ENCODE measurements at regions not wholly inside any gene's neighbourhood (a gene's known extent, or its start where the extent isn't known, plus 50 kb on each side); places are given as distances from the start of the nearest gene placed in this dataset.
"Not testable (repeated sequence)": the region's sequence is repeated elsewhere in the genome, so short reads cannot be mapped to it uniquely, and the experiment has no call there.

DNA sequence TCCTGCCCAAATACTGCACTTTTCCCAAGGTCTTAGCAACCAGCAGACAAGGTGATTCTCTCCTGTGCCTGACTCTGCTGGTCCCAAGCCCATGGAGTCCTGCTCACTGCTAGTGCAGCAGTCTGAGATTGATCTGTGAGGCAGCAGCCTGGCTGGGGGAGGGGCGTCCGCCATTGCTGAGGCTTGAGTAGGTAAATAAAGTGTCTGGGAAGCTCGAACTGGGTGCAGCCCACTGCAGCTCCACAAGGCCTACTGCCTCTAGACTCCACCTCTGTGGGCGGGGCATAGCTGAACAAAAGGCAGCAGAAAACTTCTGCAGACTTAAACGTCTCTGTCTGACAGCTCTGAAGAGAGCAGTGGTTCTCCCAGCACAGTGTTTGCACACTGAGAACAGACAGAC lies 258.7 kb downstream of the ABCC12 start:
- H3K9me3 ChIP-seq (ENCODE audit: control insufficient read depth in 1 of 2, low read length in 2 of 2); H3K9ac ChIP-seq (ENCODE audit: low read depth in 1 of 2, low read length in 2 of 2); H3K27me3 ChIP-seq (ENCODE audit: control insufficient read depth in 1 of 2, insufficient read depth in 2 of 2, low read length in 2 of 2); H3K27ac ChIP-seq (ENCODE audit: low read depth, low read length); H3K4me1 ChIP-seq (ENCODE audit: control insufficient read depth in 1 of 2, insufficient read depth in 2 of 2, low read length in 2 of 2); H3K36me3 ChIP-seq (ENCODE audit: control insufficient read depth in 1 of 2, insufficient read depth in 2 of 2, low read length in 2 of 2); H3K4me3 ChIP-seq (ENCODE audit: low read depth in 1 of 2, low read length in 2 of 2): not testable (repeated sequence)

DNA sequence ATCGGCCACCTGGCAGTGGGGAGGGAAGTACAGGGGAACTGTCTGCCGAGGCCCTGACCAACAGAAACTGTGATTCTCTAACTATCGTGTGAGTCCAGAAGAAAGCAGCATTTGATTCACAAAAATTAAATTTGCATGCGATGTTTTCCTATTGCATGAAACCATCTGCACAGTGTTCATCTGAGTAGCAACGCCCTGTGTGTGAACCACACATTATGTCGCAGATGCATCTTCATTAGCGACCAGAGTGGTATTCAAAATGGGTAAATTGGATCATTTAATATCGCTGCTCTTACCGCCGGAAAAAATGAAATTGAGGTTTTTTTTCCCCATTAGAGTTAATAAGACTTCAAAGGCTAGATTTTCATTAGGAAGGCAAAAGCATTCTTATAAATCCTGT lies 260.6 kb downstream of the ABCC12 start:
- Histone ChIP-seq H3K36me3 (ENCODE audit: control insufficient read depth in 1 of 2, insufficient read depth in 2 of 2, low read length in 2 of 2) (no peaks in the 10 kb centered on the region), H3K9ac (ENCODE audit: low read depth in 1 of 2, low read length in 2 of 2) (no peak overlapping the region), H3K9me3 (ENCODE audit: control insufficient read depth in 1 of 2, low read length in 2 of 2) (no peaks in the 10 kb centered on the region), H3K27ac (ENCODE audit: low read depth, low read length) (no peak overlapping the region), H3K27me3 (ENCODE audit: control insufficient read depth in 1 of 2, insufficient read depth in 2 of 2, low read length in 2 of 2) (no peaks in the 10 kb centered on the region), H3K4me1 (ENCODE audit: control insufficient read depth in 1 of 2, insufficient read depth in 2 of 2, low read length in 2 of 2) (no peaks in the 10 kb centered on the region), H3K4me3 (ENCODE audit: low read depth in 1 of 2, low read length in 2 of 2) (no peak overlapping the region)

DNA sequence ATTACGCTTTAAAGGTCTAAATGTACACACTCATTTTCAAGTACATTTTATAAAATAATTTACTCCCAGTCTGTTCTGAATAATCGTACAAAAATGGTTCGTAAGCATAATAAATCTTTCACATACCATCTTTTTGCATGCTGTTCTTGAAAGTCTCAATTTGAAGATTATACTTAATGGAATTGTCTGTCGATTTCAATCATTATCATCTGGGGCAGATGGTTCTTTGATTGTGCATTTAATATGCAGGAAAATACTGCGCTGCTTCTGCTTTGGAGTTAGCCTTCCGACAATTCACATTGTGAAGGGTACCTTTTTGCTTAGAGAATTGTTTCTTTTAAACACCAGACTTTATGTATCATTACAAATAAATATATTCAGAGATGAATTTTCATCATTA lies 262.8 kb downstream of the ABCC12 start:
- H3K4me3 ChIP-seq (ENCODE audit: low read depth in 1 of 2, low read length in 2 of 2), result no peak overlapping the region
- H3K9ac ChIP-seq (ENCODE audit: low read depth in 1 of 2, low read length in 2 of 2), result no peak overlapping the region
- no peaks in the 10 kb centered on the region for H3K36me3 ChIP-seq (ENCODE audit: control insufficient read depth in 1 of 2, insufficient read depth in 2 of 2, low read length in 2 of 2)
- no peaks in the 10 kb centered on the region for H3K27me3 ChIP-seq (ENCODE audit: control insufficient read depth in 1 of 2, insufficient read depth in 2 of 2, low read length in 2 of 2)
- H3K4me1 ChIP-seq (ENCODE audit: control insufficient read depth in 1 of 2, insufficient read depth in 2 of 2, low read length in 2 of 2), result no peaks in the 10 kb centered on the region
- no peak overlapping the region for H3K27ac ChIP-seq (ENCODE audit: low read depth, low read length)
- H3K9me3 ChIP-seq (ENCODE audit: control insufficient read depth in 1 of 2, low read length in 2 of 2), result no peaks in the 10 kb centered on the region

DNA sequence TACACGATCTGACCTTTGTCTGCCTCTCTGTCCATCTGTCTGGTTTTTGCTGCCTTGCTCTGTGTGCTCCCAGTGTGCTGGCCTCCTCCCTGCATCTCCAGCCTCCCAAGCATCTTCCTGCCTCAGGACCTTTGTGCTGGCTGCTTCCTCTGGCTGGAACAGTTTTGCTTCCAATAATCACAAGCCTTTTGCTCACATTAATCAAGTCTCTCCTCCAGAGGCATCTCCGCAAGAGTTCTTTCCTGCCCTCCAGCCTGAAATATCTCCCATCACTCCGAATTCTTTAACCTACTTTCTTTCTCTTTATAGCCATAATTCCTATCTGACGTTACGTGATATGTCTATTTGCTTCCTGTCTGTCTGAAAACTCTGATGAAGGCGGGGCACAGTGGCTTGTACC lies 267.1 kb downstream of the ABCC12 start:
- Histone ChIP-seq H3K27me3 (ENCODE audit: control insufficient read depth in 1 of 2, insufficient read depth in 2 of 2, low read length in 2 of 2) (no peaks in the 10 kb centered on the region), H3K9ac (ENCODE audit: low read depth in 1 of 2, low read length in 2 of 2) (no peak overlapping the region), H3K4me3 (ENCODE audit: low read depth in 1 of 2, low read length in 2 of 2) (no peak overlapping the region), H3K36me3 (ENCODE audit: control insufficient read depth in 1 of 2, insufficient read depth in 2 of 2, low read length in 2 of 2) (no peaks in the 10 kb centered on the region), H3K9me3 (ENCODE audit: control insufficient read depth in 1 of 2, low read length in 2 of 2) (no peaks in the 10 kb centered on the region), H3K27ac (ENCODE audit: low read depth, low read length) (no peak overlapping the region), H3K4me1 (ENCODE audit: control insufficient read depth in 1 of 2, insufficient read depth in 2 of 2, low read length in 2 of 2) (no peaks in the 10 kb centered on the region)

DNA sequence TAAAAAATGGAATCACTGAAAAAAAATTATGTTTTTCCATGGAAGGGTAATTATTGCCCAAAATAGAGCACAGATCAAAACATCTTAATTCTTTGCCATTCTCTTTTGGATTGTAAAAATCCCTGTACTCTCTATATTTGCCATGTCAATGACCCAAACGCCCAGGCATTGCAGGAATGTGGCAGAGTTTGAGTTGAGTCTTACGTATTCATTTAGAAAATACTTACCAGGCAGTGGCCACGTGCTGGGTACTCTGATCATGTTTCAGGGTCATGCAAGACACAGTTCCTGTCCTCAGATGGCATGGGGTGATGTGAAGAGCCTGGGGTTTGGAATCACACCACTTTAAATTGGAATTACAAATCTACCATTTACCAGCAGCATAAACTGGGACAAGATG lies 267.7 kb downstream of the ABCC12 start:
- H3K9me3 ChIP-seq (ENCODE audit: control insufficient read depth in 1 of 2, low read length in 2 of 2), result no peaks in the 10 kb centered on the region

DNA sequence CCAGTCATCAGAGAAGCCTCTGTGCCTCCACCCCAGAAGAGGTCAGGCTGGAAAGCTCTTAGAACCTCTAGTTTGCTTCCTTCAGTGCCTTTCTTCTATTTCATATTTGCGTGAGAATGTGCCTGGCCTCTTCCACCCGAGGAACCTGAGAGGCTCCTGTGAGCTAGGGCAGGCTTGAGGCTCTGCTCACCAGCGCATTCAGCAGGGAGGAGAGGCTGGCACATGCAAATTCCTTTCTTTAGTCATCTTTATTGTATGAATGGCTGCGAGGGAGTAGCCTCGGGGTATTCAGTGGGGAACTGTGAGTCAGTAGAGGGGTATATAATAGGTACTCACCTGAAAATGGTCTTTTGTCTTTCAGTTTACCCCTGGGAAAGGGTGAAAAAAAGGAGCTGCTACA lies 268.3 kb downstream of the ABCC12 start:
- no peaks in the 10 kb centered on the region for H3K4me1 ChIP-seq (ENCODE audit: control insufficient read depth in 1 of 2, insufficient read depth in 2 of 2, low read length in 2 of 2)
- no peaks in the 10 kb centered on the region for H3K36me3 ChIP-seq (ENCODE audit: control insufficient read depth in 1 of 2, insufficient read depth in 2 of 2, low read length in 2 of 2)
- H3K9me3 ChIP-seq (ENCODE audit: control insufficient read depth in 1 of 2, low read length in 2 of 2), result no peaks in the 10 kb centered on the region
- H3K27ac ChIP-seq (ENCODE audit: low read depth, low read length), result no peak overlapping the region
- H3K4me3 ChIP-seq (ENCODE audit: low read depth in 1 of 2, low read length in 2 of 2), result no peak overlapping the region
- H3K27me3 ChIP-seq (ENCODE audit: control insufficient read depth in 1 of 2, insufficient read depth in 2 of 2, low read length in 2 of 2), result no peaks in the 10 kb centered on the region
- no peak overlapping the region for H3K9ac ChIP-seq (ENCODE audit: low read depth in 1 of 2, low read length in 2 of 2)

More for the DNA sequence above, 267.7 kb downstream of the ABCC12 start:
- no peak overlapping the region for H3K9ac ChIP-seq (ENCODE audit: low read depth in 1 of 2, low read length in 2 of 2)
- no peaks in the 10 kb centered on the region for H3K4me1 ChIP-seq (ENCODE audit: control insufficient read depth in 1 of 2, insufficient read depth in 2 of 2, low read length in 2 of 2)
- H3K4me3 ChIP-seq (ENCODE audit: low read depth in 1 of 2, low read length in 2 of 2), result no peak overlapping the region
- H3K36me3 ChIP-seq (ENCODE audit: control insufficient read depth in 1 of 2, insufficient read depth in 2 of 2, low read length in 2 of 2), result no peaks in the 10 kb centered on the region
- no peaks in the 10 kb centered on the region for H3K27me3 ChIP-seq (ENCODE audit: control insufficient read depth in 1 of 2, insufficient read depth in 2 of 2, low read length in 2 of 2)
- H3K27ac ChIP-seq (ENCODE audit: low read depth, low read length), result no peak overlapping the region

DNA sequence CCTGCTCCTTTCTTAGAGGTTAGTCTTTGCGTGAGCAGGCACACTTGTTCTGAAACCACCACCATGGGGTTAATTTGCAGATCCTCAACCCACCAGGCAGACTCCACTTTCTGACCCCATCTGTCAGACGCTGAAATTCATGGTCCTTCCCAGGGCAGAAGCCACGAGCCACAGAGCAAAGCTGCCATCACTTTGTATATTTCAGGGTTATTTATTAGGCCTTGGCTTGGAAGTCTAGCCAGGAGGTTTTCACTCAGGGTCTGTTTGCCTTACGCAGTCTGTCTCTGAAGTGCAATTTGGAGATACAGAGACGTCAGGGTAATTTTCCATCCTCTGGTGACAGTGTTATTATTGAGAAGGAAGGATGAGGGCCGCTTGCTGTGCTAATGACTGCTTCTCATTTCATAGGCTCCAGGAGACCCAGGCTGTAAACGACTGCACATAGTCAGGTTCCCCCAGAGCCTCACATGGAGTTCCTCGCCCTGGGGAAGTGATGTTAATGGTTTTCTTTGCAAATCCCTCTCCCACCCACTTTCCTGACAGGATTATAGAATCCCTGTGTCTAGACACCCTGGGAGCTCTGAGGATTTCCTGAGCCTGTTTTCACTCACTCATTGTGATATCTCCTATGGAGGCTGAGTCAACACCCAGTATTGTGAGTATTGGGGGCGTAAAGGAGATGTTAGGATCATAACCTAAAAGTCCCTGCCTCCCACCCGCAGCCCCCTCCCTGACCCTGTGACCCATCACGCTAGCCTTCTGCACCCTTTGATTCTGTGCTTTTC lies 269.0 kb downstream of the ABCC12 start:
- no peaks in the 10 kb centered on the region for H3K36me3 ChIP-seq (ENCODE audit: control insufficient read depth in 1 of 2, insufficient read depth in 2 of 2, low read length in 2 of 2)
- no peak overlapping the region for H3K9ac ChIP-seq (ENCODE audit: low read depth in 1 of 2, low read length in 2 of 2)

DNA sequence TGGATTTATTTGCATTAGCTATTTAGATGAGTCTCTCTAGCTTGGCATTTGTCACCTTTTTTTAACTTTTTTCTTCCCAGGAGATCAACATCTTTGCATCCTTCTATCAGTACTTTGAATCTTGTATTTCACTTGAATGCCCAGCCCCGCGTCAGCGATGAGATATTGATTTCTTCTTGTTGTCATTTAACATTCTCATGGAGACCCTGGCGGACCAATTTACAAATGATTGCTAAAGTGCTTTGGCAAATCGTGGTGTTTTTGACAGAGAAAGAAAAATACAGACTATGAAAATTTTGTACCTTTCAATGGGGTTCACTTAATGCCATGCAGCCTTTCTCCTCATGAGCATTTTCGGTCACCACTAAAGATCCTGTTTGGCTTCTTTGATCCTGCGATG lies 269.7 kb downstream of the ABCC12 start:
- H3K27me3 ChIP-seq (ENCODE audit: control insufficient read depth in 1 of 2, insufficient read depth in 2 of 2, low read length in 2 of 2), result no peaks in the 10 kb centered on the region

More for the DNA sequence above, 269.0 kb downstream of the ABCC12 start:
- Histone ChIP-seq H3K27ac (ENCODE audit: low read depth, low read length) (no peak overlapping the region), H3K9me3 (ENCODE audit: control insufficient read depth in 1 of 2, low read length in 2 of 2) (no peaks in the 10 kb centered on the region), H3K4me1 (ENCODE audit: control insufficient read depth in 1 of 2, insufficient read depth in 2 of 2, low read length in 2 of 2) (no peaks in the 10 kb centered on the region), H3K4me3 (ENCODE audit: low read depth in 1 of 2, low read length in 2 of 2) (no peak overlapping the region), H3K27me3 (ENCODE audit: control insufficient read depth in 1 of 2, insufficient read depth in 2 of 2, low read length in 2 of 2) (no peaks in the 10 kb centered on the region)

DNA sequence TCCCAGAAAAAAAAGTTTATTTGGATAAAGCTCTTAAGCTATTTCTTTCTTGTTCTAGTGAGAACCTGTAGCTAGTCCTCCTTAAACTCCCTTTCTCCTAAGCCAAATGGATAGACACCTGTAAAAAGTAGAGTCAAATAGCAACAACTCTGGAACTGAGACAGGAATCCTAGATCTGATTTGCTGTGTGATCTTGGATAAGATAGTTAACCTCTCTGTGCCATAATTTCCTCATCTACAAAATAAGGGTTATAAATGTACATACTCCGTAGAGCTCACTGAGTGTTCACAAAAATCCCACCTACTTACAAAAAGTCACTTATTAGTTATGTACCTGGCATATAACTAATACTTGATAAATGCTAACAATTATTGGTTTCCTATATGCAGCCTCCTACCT lies 270.3 kb downstream of the ABCC12 start:
- Histone ChIP-seq H3K4me1 (ENCODE audit: control insufficient read depth in 1 of 2, insufficient read depth in 2 of 2, low read length in 2 of 2) (no peaks in the 10 kb centered on the region), H3K27me3 (ENCODE audit: control insufficient read depth in 1 of 2, insufficient read depth in 2 of 2, low read length in 2 of 2) (no peaks in the 10 kb centered on the region), H3K4me3 (ENCODE audit: low read depth in 1 of 2, low read length in 2 of 2) (no peak overlapping the region), H3K36me3 (ENCODE audit: control insufficient read depth in 1 of 2, insufficient read depth in 2 of 2, low read length in 2 of 2) (no peaks in the 10 kb centered on the region), H3K9ac (ENCODE audit: low read depth in 1 of 2, low read length in 2 of 2) (no peak overlapping the region), H3K9me3 (ENCODE audit: control insufficient read depth in 1 of 2, low read length in 2 of 2) (no peaks in the 10 kb centered on the region), H3K27ac (ENCODE audit: low read depth, low read length) (no peak overlapping the region)

More for the DNA sequence above, 269.7 kb downstream of the ABCC12 start:
- Histone ChIP-seq H3K4me3 (ENCODE audit: low read depth in 1 of 2, low read length in 2 of 2) (no peak overlapping the region), H3K9ac (ENCODE audit: low read depth in 1 of 2, low read length in 2 of 2) (no peak overlapping the region), H3K36me3 (ENCODE audit: control insufficient read depth in 1 of 2, insufficient read depth in 2 of 2, low read length in 2 of 2) (no peaks in the 10 kb centered on the region), H3K9me3 (ENCODE audit: control insufficient read depth in 1 of 2, low read length in 2 of 2) (no peaks in the 10 kb centered on the region), H3K4me1 (ENCODE audit: control insufficient read depth in 1 of 2, insufficient read depth in 2 of 2, low read length in 2 of 2) (no peaks in the 10 kb centered on the region), H3K27ac (ENCODE audit: low read depth, low read length) (no peak overlapping the region)

DNA sequence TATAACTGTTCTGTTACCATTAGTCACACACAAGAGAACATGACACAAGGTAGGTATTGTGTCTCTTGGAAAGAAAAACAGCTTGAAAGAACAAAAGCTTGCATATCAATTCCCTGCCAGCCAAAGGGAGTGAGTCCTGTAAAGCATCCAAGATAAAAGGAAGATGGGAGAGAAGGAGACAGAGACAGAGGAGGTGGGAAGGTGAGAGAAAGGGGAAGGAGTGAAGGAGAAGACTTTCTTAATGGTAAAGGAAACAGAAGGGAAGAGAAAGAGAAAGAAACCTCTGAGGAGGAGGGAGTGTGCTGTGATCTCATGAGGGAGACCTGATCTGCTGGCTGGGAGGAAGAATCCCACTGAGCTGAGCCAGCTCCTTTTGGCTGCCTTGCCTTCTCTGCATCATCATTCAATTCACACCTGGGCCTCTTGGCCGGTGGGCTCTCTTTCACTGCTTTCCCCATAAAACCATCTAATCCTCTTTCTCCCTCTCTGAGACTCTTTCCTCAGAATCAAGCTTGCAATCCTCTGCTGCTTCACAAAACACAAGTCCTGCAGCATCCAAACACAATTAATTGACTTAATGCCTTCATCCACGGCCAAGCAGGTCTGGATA lies 271.6 kb downstream of the ABCC12 start:
- Histone ChIP-seq H3K4me3 (ENCODE audit: low read depth in 1 of 2, low read length in 2 of 2) (no peak overlapping the region), H3K4me1 (ENCODE audit: control insufficient read depth in 1 of 2, insufficient read depth in 2 of 2, low read length in 2 of 2) (no peaks in the 10 kb centered on the region), H3K27me3 (ENCODE audit: control insufficient read depth in 1 of 2, insufficient read depth in 2 of 2, low read length in 2 of 2) (no peaks in the 10 kb centered on the region), H3K9me3 (ENCODE audit: control insufficient read depth in 1 of 2, low read length in 2 of 2) (no peaks in the 10 kb centered on the region), H3K36me3 (ENCODE audit: control insufficient read depth in 1 of 2, insufficient read depth in 2 of 2, low read length in 2 of 2) (no peaks in the 10 kb centered on the region), H3K27ac (ENCODE audit: low read depth, low read length) (no peak overlapping the region), H3K9ac (ENCODE audit: low read depth in 1 of 2, low read length in 2 of 2) (no peak overlapping the region)

Measured in duodenal mucosa (tissue), 2 donors.